Fibroblast of lung (primary cell): ENCODE measurements at regions not wholly inside any gene's neighbourhood (a gene's known extent, or its start where the extent isn't known, plus 50 kb on each side); places are given as distances from the start of the nearest gene placed in this dataset.

Experiments
- DNase-seq, 2 donors: peaks; one replicate each; pipeline versions ENCODE4 v3.0.0 to v3.0.0-alpha.2; 2010; ENCODE audit warnings: low read depth in 2 of 2
- H2AFZ ChIP-seq: 2 replicates; pipeline ENCODE4 v1.5.1; 2012; ENCODE audit warnings: low read length, control low read depth, inconsistent platforms
- H3K27ac ChIP-seq: 2 replicates; pipeline ENCODE4 v1.5.1; 2011; ENCODE audit warnings: low read length, control low read depth; ENCODE audit not compliant: insufficient read depth
- H3K27me3 ChIP-seq: 2 replicates; pipeline ENCODE4 v1.5.1; 2011; ENCODE audit warnings: mild to moderate bottlenecking, low read length; ENCODE audit not compliant: control insufficient read depth, insufficient read depth
- H3K36me3 ChIP-seq: 2 replicates; pipeline ENCODE4 v1.5.1; 2011; ENCODE audit warnings: low read length; ENCODE audit not compliant: control insufficient read depth, insufficient read depth
- H3K4me1 ChIP-seq: 2 replicates; pipeline ENCODE4 v1.5.1; 2011; ENCODE audit warnings: low read length; ENCODE audit not compliant: control insufficient read depth, insufficient read depth; ENCODE audit errors: extremely low read depth
- H3K4me2 ChIP-seq: 2 replicates; pipeline ENCODE4 v1.5.1; 2011; ENCODE audit warnings: low read length, control low read depth; ENCODE audit not compliant: insufficient read depth; ENCODE audit errors: extremely low read depth
- H3K4me3 ChIP-seq, 4 experiments: fragments of 200-600 bp in 1 of 4; sonication (generic) in 1 of 4; replicated peaks in 1 of 4; 2 replicates each; pipeline ENCODE4 v1.5.1; 2011 to 2016; ENCODE audit warnings: low read length in 4 of 4, low read depth in 3 of 4, mild to moderate bottlenecking in 3 of 4, control low read depth in 2 of 4, inconsistent platforms in 1 of 4, mixed read lengths in 1 of 4; ENCODE audit not compliant: insufficient read depth in 1 of 4; ENCODE audit errors: control extremely low read depth in 1 of 4
- H3K79me2 ChIP-seq: 2 replicates; pipeline ENCODE4 v1.5.1; 2012; ENCODE audit warnings: mild to moderate bottlenecking, low read length, inconsistent platforms; ENCODE audit not compliant: control insufficient read depth, insufficient read depth
- H3K9ac ChIP-seq: 2 replicates; pipeline ENCODE4 v1.5.1; 2011; ENCODE audit warnings: mild to moderate bottlenecking, low read length, control low read depth; ENCODE audit not compliant: insufficient read depth
- H3K9me3 ChIP-seq: 2 replicates; pipeline ENCODE4 v1.5.1; 2012; ENCODE audit warnings: low read depth, low read length; ENCODE audit not compliant: control insufficient read depth, insufficient read depth
- H4K20me1 ChIP-seq: 2 replicates; pipeline ENCODE4 v1.5.1; 2011; ENCODE audit warnings: low read length; ENCODE audit not compliant: control insufficient read depth, insufficient read depth; ENCODE audit errors: extremely low read depth
- EZH2 ChIP-seq: IDR thresholded peaks from 2 replicates; pipeline ENCODE4 v1.5.1; 2012; ENCODE audit warnings: low read length, control low read depth, mild to moderate bottlenecking; ENCODE audit errors: missing control alignments
- TF ChIP-seq, protein P1 (sequence below), 2 donors: IDR thresholded peaks in 1 of 2; conservative IDR thresholded peaks in 1 of 2; 1 replicate in 1 of 2; 2 replicates in 1 of 2; pipeline ENCODE4 v1.5.1; 2011 to 2012; ENCODE audit warnings: low read length in 2 of 2, control low read depth in 1 of 2, inconsistent platforms in 1 of 2, low read depth in 1 of 2, mild to moderate bottlenecking in 1 of 2

- no peak overlapping the region for H3K4me3 ChIP-seq
- TF ChIP-seq, protein P1, sequence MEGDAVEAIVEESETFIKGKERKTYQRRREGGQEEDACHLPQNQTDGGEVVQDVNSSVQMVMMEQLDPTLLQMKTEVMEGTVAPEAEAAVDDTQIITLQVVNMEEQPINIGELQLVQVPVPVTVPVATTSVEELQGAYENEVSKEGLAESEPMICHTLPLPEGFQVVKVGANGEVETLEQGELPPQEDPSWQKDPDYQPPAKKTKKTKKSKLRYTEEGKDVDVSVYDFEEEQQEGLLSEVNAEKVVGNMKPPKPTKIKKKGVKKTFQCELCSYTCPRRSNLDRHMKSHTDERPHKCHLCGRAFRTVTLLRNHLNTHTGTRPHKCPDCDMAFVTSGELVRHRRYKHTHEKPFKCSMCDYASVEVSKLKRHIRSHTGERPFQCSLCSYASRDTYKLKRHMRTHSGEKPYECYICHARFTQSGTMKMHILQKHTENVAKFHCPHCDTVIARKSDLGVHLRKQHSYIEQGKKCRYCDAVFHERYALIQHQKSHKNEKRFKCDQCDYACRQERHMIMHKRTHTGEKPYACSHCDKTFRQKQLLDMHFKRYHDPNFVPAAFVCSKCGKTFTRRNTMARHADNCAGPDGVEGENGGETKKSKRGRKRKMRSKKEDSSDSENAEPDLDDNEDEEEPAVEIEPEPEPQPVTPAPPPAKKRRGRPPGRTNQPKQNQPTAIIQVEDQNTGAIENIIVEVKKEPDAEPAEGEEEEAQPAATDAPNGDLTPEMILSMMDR (conservative IDR thresholded peaks at IDR 0.05 in 1 of 2, IDR thresholded peaks at IDR 0.05 in 1 of 2; ENCODE audit: low read depth in 1 of 2, low read length in 2 of 2): no peak
- no peak for TF ChIP-seq EZH2
- DNase-seq: no peak
- H3K36me3 ChIP-seq: no peaks in the 10 kb centered on the region
- H2AFZ ChIP-seq: no peak overlapping the region
- H3K9ac ChIP-seq: no peak overlapping the region
- H3K4me1 ChIP-seq: no peaks in the 10 kb centered on the region
- H4K20me1 ChIP-seq: no peaks in the 10 kb centered on the region
- no peaks in the 10 kb centered on the region for H3K27me3 ChIP-seq
- H3K9me3 ChIP-seq: no peaks in the 10 kb centered on the region
- H3K4me2 ChIP-seq: no peak overlapping the region
- H3K27ac ChIP-seq: no peak overlapping the region
- no peaks in the 10 kb centered on the region for H3K79me2 ChIP-seq
Observed at GRCh38 chr18:38900031-38900430, 1334.4 kb upstream of the CELF4 start.

DNA sequence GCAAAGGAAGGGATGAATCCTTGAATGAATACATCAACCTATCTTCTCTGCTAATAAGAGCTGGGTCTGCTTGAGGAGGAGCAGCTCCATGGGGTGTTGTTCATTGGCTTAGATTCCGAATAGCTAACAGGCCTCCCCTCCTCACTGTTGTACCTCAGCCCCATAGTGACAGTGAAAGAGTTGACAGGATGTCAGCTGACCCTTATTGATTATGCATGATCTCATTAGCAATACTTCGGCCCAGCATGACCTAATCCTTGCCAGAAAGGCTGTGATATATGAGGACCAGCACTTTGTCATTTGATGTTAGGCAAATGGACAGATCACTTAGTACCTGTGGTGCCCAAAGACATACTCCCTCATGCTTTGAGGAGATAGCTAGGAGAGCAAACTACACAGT is 1333.7 kb upstream of the CELF4 start:
- TF ChIP-seq EZH2: no peak
- TF ChIP-seq, protein P1 (conservative IDR thresholded peaks at IDR 0.05 in 1 of 2, IDR thresholded peaks at IDR 0.05 in 1 of 2; ENCODE audit: low read depth in 1 of 2, low read length in 2 of 2): no peak
- DNase-seq: no peak

GRCh38 chr18:38898167-38898566 is 1332.6 kb upstream of the CELF4 start:
- no peaks in the 10 kb centered on the region for H3K79me2 ChIP-seq
- no peaks in the 10 kb centered on the region for H3K36me3 ChIP-seq
- no peaks in the 10 kb centered on the region for H4K20me1 ChIP-seq
- no peak overlapping the region for H3K4me3 ChIP-seq
- no peak for DNase-seq
- H3K27ac ChIP-seq: no peak overlapping the region
- no peak overlapping the region for H3K4me2 ChIP-seq
- no peak overlapping the region for H3K9ac ChIP-seq
- no peaks in the 10 kb centered on the region for H3K27me3 ChIP-seq
- H3K4me1 ChIP-seq: no peaks in the 10 kb centered on the region
- no peak overlapping the region for H2AFZ ChIP-seq
- no peak for TF ChIP-seq EZH2
- TF ChIP-seq, protein P1 (conservative IDR thresholded peaks at IDR 0.05 in 1 of 2, IDR thresholded peaks at IDR 0.05 in 1 of 2; ENCODE audit: low read depth in 1 of 2, low read length in 2 of 2): no peak
- H3K9me3 ChIP-seq: no peaks in the 10 kb centered on the region

More for the DNA sequence above, 1333.7 kb upstream of the CELF4 start:
- Histone ChIP-seq H3K9ac (no peak overlapping the region), H3K4me2 (no peak overlapping the region), H3K79me2 (no peaks in the 10 kb centered on the region), H4K20me1 (no peaks in the 10 kb centered on the region), H3K27ac (no peak overlapping the region), H3K4me1 (no peaks in the 10 kb centered on the region), H3K4me3 (no peak overlapping the region), H2AFZ (no peak overlapping the region), H3K9me3 (no peaks in the 10 kb centered on the region), H3K27me3 (no peaks in the 10 kb centered on the region), H3K36me3 (no peaks in the 10 kb centered on the region)
